ENCODE measurements at regions not wholly inside any gene's neighbourhood (a gene's known extent, or its start where the extent isn't known, plus 50 kb on each side); places are given as distances from the start of the nearest gene placed in this dataset.

DNA sequence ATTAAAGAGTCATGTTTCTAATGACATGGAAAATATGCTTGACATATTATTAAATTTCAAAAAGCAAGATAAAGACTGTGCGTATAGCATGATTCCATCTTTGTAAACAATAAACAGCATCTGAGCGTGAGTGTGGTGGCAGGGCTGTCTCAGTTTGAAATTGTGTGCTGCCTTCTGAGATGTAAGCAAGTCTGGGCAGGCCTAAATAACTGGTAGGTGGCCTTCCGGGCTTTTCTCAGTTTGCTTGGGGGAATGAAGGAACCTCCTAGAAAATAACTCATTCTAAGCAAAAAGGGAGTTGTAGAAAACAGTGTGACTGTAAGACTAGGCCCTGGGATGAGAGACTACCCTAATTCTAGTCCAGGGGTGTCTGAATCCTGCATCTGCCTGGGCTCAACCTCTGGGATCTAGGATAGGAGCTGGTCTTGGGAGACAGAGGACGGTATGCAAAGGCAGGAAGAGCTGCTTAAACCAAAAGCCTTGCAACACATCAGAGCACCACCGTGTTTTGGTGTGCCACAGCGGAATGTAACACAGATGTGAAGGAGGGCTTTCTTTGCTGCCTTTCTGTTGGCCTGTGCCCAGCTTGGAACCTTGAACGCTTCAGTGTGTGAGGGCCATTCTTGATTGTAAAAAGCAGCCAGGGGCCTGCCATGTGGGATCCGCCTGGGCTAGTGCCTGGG is 63.5 kb upstream of the L3MBTL3 start:
- CTCF ChIA-PET, result interaction anchor here (0.6 kb wide), 1 partner anchor 16 kb away, joined by 3 read pairs; no protein-coding TSS in a partner anchor
- TF ChIP-seq, protein P1, sequence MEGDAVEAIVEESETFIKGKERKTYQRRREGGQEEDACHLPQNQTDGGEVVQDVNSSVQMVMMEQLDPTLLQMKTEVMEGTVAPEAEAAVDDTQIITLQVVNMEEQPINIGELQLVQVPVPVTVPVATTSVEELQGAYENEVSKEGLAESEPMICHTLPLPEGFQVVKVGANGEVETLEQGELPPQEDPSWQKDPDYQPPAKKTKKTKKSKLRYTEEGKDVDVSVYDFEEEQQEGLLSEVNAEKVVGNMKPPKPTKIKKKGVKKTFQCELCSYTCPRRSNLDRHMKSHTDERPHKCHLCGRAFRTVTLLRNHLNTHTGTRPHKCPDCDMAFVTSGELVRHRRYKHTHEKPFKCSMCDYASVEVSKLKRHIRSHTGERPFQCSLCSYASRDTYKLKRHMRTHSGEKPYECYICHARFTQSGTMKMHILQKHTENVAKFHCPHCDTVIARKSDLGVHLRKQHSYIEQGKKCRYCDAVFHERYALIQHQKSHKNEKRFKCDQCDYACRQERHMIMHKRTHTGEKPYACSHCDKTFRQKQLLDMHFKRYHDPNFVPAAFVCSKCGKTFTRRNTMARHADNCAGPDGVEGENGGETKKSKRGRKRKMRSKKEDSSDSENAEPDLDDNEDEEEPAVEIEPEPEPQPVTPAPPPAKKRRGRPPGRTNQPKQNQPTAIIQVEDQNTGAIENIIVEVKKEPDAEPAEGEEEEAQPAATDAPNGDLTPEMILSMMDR (IDR thresholded peaks at IDR 0.05; ENCODE audit: insufficient read depth, low read length, missing control alignments), result no peak
- H3K4me3 ChIP-seq (ENCODE audit: low read depth, low read length), result no peak overlapping the region
- no peak for DNase-seq (ENCODE audit: low read depth, low spot score)
- POLR2A ChIA-PET, result no interaction called here

DNA sequence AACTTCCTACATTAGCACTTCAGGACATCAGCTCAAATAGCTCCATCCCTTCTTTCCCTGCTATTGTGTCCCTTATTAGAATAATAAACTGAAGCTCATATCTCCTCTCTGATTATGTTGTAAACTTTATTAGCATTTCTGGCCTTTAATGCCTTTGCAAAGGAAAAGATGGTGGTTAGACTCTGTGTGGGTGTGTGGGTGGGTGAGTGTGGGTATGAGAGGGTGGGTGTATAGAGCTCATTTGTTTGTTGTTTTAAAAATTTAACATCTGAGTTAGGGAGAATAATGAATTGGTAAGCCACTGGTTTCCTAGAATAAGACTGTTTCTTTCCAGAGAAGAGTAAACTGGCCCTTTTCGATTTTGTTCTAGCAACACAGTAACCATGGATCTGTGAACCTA is 70.6 kb upstream of the L3MBTL3 start:
- DNase-seq (ENCODE audit: low read depth, low spot score), result no peak
- TF ChIP-seq, protein P1 (IDR thresholded peaks at IDR 0.05; ENCODE audit: insufficient read depth, low read length, missing control alignments), result no peak
- POLR2A ChIA-PET, result no interaction called here
- CTCF ChIA-PET, result interaction anchor here (1.0 to 1.9 kb wide), 2 partner anchors 9 kb away, joined by 3 to 6 read pairs; no protein-coding TSS in a partner anchor
- no peak overlapping the region for H3K4me3 ChIP-seq (ENCODE audit: low read depth, low read length)

DNA sequence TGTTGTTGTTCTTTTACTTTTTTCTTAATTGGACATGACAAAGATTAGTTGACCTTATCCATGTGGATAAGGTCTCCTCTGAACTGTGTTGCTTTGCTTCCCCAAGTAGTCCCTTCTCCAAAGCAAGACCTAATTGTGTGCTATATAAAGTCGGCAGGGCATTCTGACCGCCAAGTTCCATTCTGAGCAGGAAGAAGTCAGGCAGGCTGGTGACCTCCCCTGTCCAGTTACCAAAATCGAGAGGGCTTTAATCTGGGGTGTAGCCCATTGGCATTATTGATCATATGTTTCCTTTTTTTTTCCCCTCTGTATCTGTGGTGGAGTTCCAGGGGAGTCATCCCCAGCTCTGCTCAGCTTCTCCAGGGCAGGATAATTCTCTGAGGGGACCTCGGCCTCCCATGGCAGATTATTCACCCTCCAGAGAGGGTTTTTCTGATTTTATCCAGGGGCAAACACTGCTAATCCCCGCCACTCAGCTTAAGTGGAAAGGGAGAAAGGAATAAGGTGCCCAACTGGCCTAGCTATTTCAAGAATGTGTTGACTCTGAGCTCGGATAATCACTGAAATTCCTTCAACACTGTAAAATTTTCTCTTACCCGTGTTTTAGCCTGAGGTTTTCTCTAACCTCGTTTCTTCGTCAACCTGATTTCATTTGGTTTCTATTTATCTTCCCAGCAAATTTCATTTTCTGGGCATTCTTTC is 71.8 kb upstream of the L3MBTL3 start:
- ChIA-PET CTCF (interaction anchor here (1.9 kb wide), 1 partner anchor 10 kb away, joined by 6 read pairs; no protein-coding TSS in a partner anchor), POLR2A (no interaction called here)
- no peak for DNase-seq (ENCODE audit: low read depth, low spot score)
- H3K4me3 ChIP-seq (ENCODE audit: low read depth, low read length), result no peak overlapping the region
- TF ChIP-seq, protein P1 (IDR thresholded peaks at IDR 0.05; ENCODE audit: insufficient read depth, low read length, missing control alignments), result no peak

DNA sequence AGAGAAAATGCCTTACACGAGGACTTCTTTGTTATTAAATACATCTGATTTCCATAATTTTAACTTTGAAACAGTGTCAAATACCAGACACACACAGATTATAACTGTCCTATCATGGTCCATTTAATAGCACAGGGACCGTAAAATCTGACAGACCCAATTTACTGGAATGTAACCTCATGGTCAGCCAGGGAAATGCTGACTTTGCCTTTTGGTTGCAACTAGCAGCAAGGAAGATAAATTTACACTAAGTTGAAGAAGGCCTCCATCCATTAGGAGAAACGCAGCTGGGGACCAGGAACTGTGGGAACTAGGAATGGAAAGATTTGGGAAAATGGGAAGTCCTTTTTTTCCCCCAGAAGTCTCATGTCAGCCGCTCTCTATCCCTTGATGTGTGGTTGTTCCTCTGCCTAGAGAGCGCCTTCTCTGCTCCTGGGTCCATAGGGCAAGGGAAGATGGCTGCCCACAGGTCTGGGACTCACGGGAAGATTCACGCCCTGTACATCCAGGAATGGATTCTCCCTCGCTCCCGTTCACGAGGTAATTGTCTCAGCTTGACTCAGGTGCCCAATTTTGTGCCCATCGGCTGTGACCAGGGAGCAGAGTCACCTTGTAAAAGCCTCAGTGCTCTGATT is 74.6 kb upstream of the L3MBTL3 start:
- TF ChIP-seq, protein P1 (IDR thresholded peaks at IDR 0.05; ENCODE audit: insufficient read depth, low read length, missing control alignments), result no peak
- CTCF ChIA-PET, result no interaction called here
- POLR2A ChIA-PET, result no interaction called here
- H3K4me3 ChIP-seq (ENCODE audit: low read depth, low read length), result no peak overlapping the region
- no peak for DNase-seq (ENCODE audit: low read depth, low spot score)

DNA sequence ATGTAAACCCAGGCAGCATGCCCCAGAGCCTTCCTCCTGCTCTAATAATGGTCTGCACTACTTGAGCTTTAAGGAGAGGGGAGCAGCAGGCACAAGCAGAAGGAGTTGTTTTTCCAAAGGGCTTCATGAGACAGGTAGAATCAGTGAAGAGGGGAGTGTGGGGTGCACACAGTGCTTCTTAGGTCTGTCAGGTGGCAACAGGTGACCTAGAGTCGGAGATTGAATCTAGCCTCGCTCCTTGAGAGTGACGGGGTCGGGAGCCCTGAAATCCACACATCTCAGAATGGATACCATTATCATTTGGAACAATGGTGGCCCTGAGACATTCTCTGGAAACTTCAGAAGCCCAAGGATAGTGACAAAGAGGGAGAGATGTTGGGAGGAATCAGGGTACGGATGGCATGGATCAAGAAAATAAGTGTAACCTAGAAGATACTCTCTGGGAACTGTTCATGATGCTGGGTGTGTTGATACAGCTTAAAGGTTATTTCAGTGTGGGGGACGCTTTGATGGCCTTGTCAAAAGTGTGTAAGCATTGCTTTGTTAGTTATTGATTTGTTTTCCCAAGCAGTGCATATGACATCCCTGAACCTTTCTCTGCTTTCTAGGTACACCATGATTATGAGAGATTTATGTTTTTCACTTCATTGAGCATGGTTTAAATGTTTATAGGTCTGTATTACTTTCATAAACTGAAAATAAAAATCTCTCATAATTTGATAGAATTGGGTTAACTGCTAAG is 77.8 kb upstream of the L3MBTL3 start:
- DNase-seq (ENCODE audit: low read depth, low spot score), result no peak
- ChIA-PET CTCF (interaction anchor here (3.0 kb wide), 1 partner anchor 343 kb away, joined by 25 read pairs; no protein-coding TSS in a partner anchor), POLR2A (no interaction called here)
- no peak overlapping the region for H3K4me3 ChIP-seq (ENCODE audit: low read depth, low read length)
- TF ChIP-seq, protein P1 (IDR thresholded peaks at IDR 0.05; ENCODE audit: insufficient read depth, low read length, missing control alignments), result no peak

Data from AG04449 (cell line).